Calu3 (cell line): ENCODE measurements at regions not wholly inside any gene's neighbourhood (a gene's known extent, or its start where the extent isn't known, plus 50 kb on each side); places are given as distances from the start of the nearest gene placed in this dataset.

ENCODE experiments used
- BruUV-seq: library from RNA; stranded (reverse); fragments of 400-500 nt; replicated peaks from 2 replicates; lab custom pipeline; 2021; lab: Mats Ljungman, UMichigan
- CTCF ChIA-PET: fragments of 300-600 bp; sonication (Branson Sonifier 250); formaldehyde crosslinking; loops from one replicate; lab custom pipeline; 2022; ENCODE audit warnings: antibody characterized with exemption; lab: Charles Lee
- DNase-seq: peaks from one replicate; pipeline ENCODE4 v3.0.0; 2022
- H3K27ac Mint-ChIP-seq: one replicate; pipeline ENCODE4 v1.8.0; 2022; ENCODE audit warnings: mixed read lengths; ENCODE audit not compliant: unreplicated experiment
- H3K27me3 Mint-ChIP-seq: one replicate; pipeline ENCODE4 v1.8.0; 2022; ENCODE audit warnings: mixed read lengths; ENCODE audit not compliant: unreplicated experiment
- H3K36me3 Mint-ChIP-seq: one replicate; pipeline ENCODE4 v1.8.0; 2022; ENCODE audit warnings: mild to moderate bottlenecking, moderate library complexity, mixed read lengths; ENCODE audit not compliant: insufficient read depth, unreplicated experiment
- H3K4me1 Mint-ChIP-seq: one replicate; pipeline ENCODE4 v1.8.0; 2022; ENCODE audit warnings: mild to moderate bottlenecking, low read depth, mixed read lengths; ENCODE audit not compliant: unreplicated experiment
- H3K4me3 Mint-ChIP-seq: one replicate; pipeline ENCODE4 v1.8.0; 2022; ENCODE audit warnings: mild to moderate bottlenecking, low read depth, moderate library complexity, mixed read lengths; ENCODE audit not compliant: unreplicated experiment
- H3K9me3 Mint-ChIP-seq: one replicate; pipeline ENCODE4 v1.8.0; 2022; ENCODE audit warnings: low read depth, mixed read lengths; ENCODE audit not compliant: unreplicated experiment
- CTCF ChIP-seq: fragments of 200-600 bp; IDR thresholded peaks from one replicate; pipeline ENCODE4 v1.8.0; 2022; ENCODE audit warnings: antibody characterized with exemption; ENCODE audit not compliant: unreplicated experiment
- intact Hi-C: fragments of 100-400 bp; cut with micrococcal nuclease; formaldehyde crosslinking; loops from one replicate; pipeline ENCODE4 v1.10.0; 2022; ENCODE audit not compliant: unreplicated experiment

GRCh38 chr4:83178029-83178428 is 63.5 kb upstream of the PLAC8 start:
- DNase-seq: no peak
- Mint-ChIP-seq H3K9me3 (no peaks in the 10 kb centered on the region), H3K4me3 (no peak overlapping the region), H3K27ac (no peak overlapping the region), H3K27me3 (no peaks in the 10 kb centered on the region), H3K36me3 (no peaks in the 10 kb centered on the region), H3K4me1 (no peaks in the 10 kb centered on the region)
- intact Hi-C loops: no loop called here
- TF ChIP-seq CTCF: no peak
- CTCF ChIA-PET: interaction anchor here (0.7 kb wide), 1 partner anchor 16 kb away, joined by 6 read pairs; no protein-coding TSS in a partner anchor
- BruUV-seq: no TSS peak

- TF ChIP-seq CTCF: no peak
- H3K4me3 Mint-ChIP-seq: no peak overlapping the region
Observed at GRCh38 chr4:83177182-83177581, 62.7 kb upstream of the PLAC8 start.

GRCh38 chr4:83174844-83175414 is 60.4 kb upstream of the PLAC8 start:
- CTCF ChIA-PET: no interaction called here
- H3K27me3 Mint-ChIP-seq: no peaks in the 10 kb centered on the region
- intact Hi-C loops: no loop called here
- TF ChIP-seq CTCF: no peak
- no TSS peak for BruUV-seq
- DNase-seq: no peak
- no peaks in the 10 kb centered on the region for H3K36me3 Mint-ChIP-seq
- H3K4me3 Mint-ChIP-seq: no peak overlapping the region
- no peak overlapping the region for H3K27ac Mint-ChIP-seq
- no peaks in the 10 kb centered on the region for H3K9me3 Mint-ChIP-seq
- H3K4me1 Mint-ChIP-seq: no peaks in the 10 kb centered on the region

More at GRCh38 chr4:83177182-83177581, 62.7 kb upstream of the PLAC8 start:
- no peak for DNase-seq
- H3K36me3 Mint-ChIP-seq: no peaks in the 10 kb centered on the region
- BruUV-seq: no TSS peak
- CTCF ChIA-PET: no interaction called here
- H3K4me1 Mint-ChIP-seq: no peaks in the 10 kb centered on the region
- intact Hi-C loops: no loop called here
- H3K27me3 Mint-ChIP-seq: no peaks in the 10 kb centered on the region
- no peaks in the 10 kb centered on the region for H3K9me3 Mint-ChIP-seq
- no peak overlapping the region for H3K27ac Mint-ChIP-seq

- CTCF ChIA-PET: no interaction called here
- Mint-ChIP-seq H3K9me3 (no peaks in the 10 kb centered on the region), H3K4me1 (no peaks in the 10 kb centered on the region), H3K27me3 (no peaks in the 10 kb centered on the region), H3K4me3 (no peak overlapping the region), H3K27ac (no peak overlapping the region), H3K36me3 (no peaks in the 10 kb centered on the region)
- no TSS peak for BruUV-seq
- intact Hi-C loops: no loop called here
- TF ChIP-seq CTCF: no peak
- DNase-seq: no peak
Observed at GRCh38 chr4:83172371-83172770, 57.8 kb upstream of the PLAC8 start.
